ENCODE measurements at regions not wholly inside any gene's neighbourhood (a gene's known extent, or its start where the extent isn't known, plus 50 kb on each side); places are given as distances from the start of the nearest gene placed in this dataset.

DNA sequence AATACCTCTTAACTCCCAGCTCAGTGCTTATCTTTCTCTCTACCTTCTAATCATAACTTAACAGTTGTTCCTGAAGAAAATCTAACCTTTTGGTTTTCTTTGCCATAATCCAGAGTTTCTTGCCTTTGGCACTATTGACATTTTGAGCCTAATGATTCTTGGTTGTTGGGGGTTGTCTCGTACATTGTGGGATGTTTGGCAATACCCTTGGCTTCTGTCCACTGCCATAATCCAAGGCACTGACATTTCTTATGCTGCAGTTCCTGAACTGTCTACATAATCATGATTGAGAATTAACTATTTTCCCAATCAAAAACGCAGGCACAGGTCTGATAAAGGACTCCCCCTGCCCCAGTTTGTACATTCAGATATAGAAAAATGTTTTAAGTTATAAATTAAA lies 203.2 kb upstream of the MEX3C start:
- no peak for TF ChIP-seq ZNF121 (CRISPR knock-in tag; IDR thresholded peaks at IDR 0.05)
- TF ChIP-seq XRCC5 (optimal IDR thresholded peaks at IDR 0.05; ENCODE audit: low read length) = no peak

All from HepG2 (cell line).